GM21737 (cell line): ENCODE measurements at regions not wholly inside any gene's neighbourhood (a gene's known extent, or its start where the extent isn't known, plus 50 kb on each side); places are given as distances from the start of the nearest gene placed in this dataset.
"Not testable (repeated sequence)": the region's sequence is repeated elsewhere in the genome, so short reads cannot be mapped to it uniquely, and the experiment has no call there.

Source experiments
- ATAC-seq: cut with Tn5 transposase; IDR thresholded peaks from one replicate; pipeline ENCODE4 v1.9.1; 2021; ENCODE audit warnings: mild to moderate bottlenecking, moderate library complexity; ENCODE audit not compliant: unreplicated experiment

DNA sequence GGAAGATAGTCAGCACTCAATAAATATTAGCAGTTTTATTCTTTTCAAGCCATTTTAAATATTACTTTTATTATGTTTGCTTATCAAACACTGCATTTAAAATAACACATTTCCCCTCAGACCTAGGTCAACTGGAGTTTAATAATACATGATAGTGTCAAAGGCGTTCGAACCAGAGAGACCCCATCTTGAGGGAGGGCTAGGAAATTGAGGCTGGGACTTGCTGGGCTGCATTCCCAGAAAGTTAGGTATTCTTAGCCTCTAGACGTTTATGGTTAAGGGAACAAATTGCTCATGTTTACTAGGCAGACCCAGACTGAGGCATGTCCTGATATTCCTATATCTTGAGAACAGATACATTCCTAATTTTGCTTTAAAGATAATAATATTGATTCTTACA is 426.5 kb downstream of the METTL4 start:
- no peak for ATAC-seq

GRCh38 chr18:2146092-2146491 is 425.2 kb downstream of the METTL4 start:
- ATAC-seq: no peak

DNA sequence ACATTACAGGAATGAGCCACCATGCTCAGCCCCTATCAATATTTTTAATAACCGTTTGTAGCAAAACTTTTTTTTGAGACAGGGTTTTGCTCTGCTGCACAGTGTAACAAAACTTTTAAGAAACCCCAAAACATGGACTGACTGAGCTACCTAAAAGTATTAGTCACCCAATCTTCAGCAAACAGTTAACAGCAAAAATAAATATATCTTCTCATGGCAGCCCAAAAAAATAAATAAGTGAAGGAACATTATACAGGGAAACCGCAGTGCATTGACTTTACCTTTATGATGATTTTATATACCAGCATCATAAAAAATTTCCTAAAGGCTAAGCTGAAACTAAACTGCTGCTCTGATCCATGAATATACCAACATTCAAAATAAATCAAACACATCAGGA is 424.6 kb downstream of the METTL4 start:
- ATAC-seq: no peak

DNA sequence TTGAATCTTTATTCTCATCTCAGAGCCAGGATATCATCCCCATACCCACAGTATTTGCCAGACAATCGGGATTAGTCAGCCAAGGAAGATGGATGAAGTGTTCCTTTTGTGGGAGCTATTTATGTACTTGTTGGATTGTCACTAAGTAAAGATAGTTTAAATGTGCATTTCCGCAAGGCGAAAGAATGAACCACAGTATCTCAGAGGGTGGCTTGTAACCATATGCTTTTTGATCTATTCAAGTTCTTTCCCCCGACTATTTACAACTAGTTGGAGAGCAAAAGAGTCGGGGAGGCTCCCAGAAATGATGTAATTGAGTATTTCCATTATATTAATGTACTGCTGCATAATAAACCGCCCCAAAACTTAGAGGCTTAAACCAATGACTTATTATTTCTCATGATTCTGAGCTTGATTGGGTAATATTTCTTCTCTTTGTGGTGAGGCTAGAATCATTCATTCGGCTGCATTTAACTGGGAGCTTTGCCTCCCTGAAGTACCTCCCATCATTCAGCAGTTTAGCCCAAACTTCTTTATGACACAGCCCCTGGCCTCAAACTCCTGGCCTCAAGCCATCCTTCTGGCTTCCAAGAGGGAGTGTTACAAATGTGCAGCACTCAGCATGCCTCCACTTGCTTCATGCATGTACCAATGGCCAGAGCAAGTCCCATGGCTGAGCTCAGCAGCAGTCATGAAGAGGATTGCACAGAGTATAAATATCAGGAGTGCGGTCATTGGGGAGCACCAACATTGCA is 423.7 kb downstream of the METTL4 start:
- ATAC-seq: no peak

GRCh38 chr18:2148823-2149222 is 422.5 kb downstream of the METTL4 start:
- no peak for ATAC-seq

- ATAC-seq: no peak
These were observed 420.7 kb downstream of the METTL4 start for GRCh38 chr18:2150566-2150965.

DNA sequence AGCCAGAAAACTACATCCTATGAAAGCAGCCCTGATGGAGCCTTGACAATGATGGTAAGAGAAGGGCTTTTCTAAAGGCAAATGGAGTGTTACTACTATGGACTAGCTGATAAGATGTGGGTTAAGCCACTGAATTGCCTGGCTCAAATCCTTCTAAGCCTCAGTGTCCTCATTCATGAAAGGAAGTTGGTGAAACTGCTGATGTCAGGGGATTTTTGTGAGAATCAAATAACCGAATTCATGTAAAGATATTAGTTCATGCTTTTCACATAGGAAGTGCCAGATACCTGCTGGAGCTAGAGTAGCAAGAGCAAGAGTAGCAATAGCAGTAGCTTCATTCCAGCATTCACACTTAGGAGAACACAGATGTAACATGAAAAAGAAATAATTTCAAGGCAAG is 417.0 kb downstream of the METTL4 start:
- no peak for ATAC-seq

DNA sequence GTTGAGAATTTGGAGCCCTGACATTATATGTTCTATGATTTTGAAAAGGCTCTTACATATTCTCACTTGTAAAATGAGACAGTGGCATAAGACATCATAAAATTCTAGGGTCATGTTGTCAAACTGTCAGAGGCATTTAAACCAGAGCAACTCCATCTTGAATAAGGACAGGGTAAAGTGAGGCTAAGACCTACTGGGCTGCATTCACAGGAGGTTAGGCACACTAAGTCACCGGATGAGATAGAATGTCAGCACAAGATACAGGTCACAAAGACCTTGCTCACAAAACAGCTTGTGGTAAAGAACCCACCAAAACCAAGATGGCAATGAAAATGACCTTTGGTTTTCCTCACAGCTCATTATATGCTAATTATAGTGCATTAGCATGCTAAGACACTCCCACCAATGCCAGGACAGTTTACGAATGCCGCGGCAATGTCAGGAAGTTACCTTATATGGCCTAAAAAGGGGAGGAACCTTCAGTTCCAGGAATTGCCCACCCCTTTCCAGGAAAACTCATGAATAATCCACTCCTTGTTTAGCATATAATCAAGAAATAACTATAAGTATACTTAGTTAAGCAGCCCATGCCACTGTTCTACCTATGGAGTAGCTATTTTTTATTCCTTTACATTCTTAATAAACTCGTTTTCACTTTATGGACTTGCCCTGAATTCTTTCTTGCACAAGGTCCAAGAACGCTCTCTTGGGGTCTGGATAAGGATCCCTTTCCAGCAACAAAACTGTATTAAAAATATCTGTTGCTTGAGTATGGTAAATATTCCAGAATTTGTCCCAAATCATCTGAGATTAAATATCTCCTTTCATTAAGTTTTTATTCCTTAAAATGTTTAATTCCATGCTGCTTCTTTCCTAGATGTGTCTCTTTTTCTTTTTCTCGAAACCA is 406.4 kb downstream of the METTL4 start:
- ATAC-seq: no peak

- not testable (repeated sequence) for ATAC-seq
These were observed 404.4 kb downstream of the METTL4 start for GRCh38 chr18:2166876-2167275.

- ATAC-seq: no peak
These were observed 403.3 kb downstream of the METTL4 start for GRCh38 chr18:2168022-2168421.

DNA sequence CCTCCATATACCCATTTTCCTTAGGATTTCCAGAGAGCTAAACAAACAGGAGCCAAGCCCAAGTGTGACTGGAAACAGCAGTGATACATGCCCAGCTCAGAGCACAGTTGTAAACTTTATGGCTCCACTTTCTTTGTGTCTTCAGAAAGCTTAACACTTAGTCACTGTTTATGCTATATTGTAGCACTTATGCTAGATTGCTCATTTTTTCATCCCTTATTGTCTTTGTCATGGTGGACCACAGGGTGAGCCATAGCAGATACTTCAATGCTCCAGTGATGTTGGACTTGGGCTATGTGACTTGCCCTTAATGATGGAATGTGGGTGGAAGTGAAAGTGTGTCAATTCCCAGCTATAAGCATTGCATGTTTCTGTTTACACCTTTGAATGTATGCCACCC is 401.6 kb downstream of the METTL4 start:
- no peak for ATAC-seq

DNA sequence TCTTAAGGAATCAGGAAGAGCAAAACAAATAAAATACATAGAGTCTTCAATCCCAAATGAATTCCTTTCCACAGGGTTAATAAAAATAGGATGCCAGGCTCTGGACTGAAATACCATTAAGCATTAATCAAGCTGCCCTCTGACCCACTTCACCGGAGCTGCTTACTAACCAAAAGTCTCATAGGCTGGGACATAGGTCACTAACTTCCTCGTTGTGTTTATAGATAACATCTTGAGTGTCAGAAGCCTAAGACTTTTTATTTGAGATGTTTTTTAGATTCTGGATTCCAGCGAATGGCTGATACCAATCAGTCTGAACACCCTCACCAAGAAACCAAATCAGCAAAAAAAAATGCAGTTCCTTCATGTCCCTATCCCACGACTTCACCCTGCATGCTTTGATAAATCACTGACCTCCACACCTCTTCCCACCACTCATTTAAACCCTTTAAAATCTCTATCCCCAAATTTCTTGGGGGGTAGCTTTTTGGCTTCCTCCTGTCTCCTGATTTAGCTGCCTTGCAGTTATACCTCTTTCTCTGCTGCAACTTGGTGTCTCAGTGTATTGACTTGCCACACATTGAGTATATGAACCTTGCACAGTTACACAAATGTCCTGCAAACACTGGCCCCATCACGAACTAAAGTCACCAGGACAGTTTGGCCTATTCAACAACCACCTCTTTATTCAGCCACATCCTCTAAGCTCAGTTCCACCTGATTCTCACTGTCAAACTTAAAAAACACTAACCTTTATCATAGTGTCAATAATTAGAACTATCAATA is 399.3 kb downstream of the METTL4 start:
- ATAC-seq: no peak

- no peak for ATAC-seq
These were observed 398.4 kb downstream of the METTL4 start for GRCh38 chr18:2172881-2173280.

DNA sequence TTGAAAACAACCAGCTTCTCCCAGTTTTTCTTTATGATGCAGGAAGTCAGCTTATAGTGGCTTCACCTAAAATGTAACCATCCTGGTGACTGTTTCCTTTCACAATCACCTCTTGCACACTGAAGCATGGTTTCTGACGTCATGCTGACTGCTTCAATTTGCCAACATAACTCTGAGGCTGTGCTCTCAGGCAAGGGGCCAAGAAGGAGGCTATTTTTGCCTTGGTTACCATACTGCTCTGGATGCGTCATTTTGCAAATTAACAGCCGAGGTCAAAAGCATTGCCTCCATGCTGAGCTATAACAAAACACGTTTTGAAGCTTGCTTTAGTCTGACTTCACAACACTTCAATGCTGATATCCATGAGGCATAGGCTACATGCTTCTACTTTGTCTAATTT is 397.8 kb downstream of the METTL4 start:
- ATAC-seq: no peak

GRCh38 chr18:2178036-2178435 is 393.3 kb downstream of the METTL4 start:
- ATAC-seq: no peak

GRCh38 chr18:2179498-2180183 is 391.7 kb downstream of the METTL4 start:
- ATAC-seq: no peak

GRCh38 chr18:2180586-2180985 is 390.7 kb downstream of the METTL4 start:
- no peak for ATAC-seq

- no peak for ATAC-seq
These were observed 387.9 kb downstream of the METTL4 start for GRCh38 chr18:2183432-2183831.

- no peak for ATAC-seq
These were observed 384.3 kb downstream of the METTL4 start for GRCh38 chr18:2186967-2187366.

- no peak for ATAC-seq
These were observed 383.0 kb downstream of the METTL4 start for GRCh38 chr18:2188258-2188657.
